NOMO-1 treated with DMSO at 0.1 percent for 48 hours (cell line): ENCODE measurements at regions not wholly inside any gene's neighbourhood (a gene's known extent, or its start where the extent isn't known, plus 50 kb on each side); places are given as distances from the start of the nearest gene placed in this dataset.
"Not testable (repeated sequence)": the region's sequence is repeated elsewhere in the genome, so short reads cannot be mapped to it uniquely, and the experiment has no call there.

ENCODE experiments used
- DNase-seq: peaks from one replicate; lab custom pipeline; 2025; ENCODE audit not compliant: unreplicated experiment; lab: John Stamatoyannopoulos, UW

GRCh38 chr16:8458481-8459046 is 131.7 kb downstream of the TMEM114 start:
- DNase-seq: no peak

- DNase-seq: no peak
Observed at GRCh38 chr16:8453359-8453758, 137.0 kb downstream of the TMEM114 start.

DNA sequence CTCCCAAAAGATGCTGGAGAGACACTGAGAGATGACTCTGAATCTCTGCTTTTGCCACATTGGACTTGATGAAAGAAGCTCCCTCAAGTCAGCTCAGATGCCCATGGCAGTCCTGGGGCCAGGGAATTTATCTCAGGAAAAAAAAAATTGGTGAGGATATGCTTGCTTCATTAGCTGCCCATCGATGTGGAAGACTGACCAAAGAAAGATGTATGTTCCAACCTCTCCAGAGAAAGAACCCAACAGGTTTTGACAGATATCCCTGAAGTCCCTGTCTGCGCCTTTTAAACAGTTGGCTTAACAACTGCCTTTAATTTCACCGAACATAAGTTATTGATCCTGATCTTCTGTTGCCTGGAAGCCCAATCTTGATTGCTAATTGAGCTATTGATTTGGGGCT is 137.4 kb downstream of the TMEM114 start:
- no peak for DNase-seq

DNA sequence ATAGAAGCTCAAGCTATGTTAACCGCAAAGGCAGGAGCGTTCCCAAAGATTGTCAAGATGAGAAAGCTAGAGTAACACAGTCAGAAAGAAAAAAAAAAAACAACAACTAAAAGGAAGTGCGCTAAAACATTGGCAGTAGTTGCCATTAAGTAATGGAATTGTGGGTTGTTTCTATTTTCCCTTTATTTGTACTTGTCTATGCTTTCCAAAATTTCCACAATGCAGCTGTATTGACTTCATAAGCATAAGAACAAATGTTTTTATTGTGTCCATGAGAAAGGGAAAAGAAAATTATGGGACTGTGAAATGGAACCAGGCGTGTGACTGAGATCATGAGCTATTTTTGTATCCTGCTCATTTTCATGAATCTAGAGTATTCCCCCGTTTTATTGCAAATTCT is 153.4 kb downstream of the TMEM114 start:
- no peak for DNase-seq

DNA sequence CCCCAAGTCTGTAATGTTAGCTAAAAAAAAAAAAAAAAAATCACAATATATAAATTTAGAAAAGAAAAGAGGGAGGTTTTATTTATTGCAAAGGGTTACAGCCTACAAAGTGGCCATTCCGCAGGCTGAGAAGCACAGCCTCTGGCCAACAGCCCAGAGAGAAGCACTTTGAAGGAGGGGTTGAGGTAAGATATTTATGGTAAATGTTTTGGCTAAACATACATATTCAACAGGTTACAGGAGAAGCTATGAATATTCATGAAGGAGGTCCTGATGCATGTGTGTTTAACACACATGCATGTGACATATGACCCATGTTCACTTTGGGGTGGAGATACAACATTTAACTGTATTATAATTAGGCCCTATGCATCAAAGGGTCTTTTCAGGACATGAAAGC is 158.5 kb downstream of the TMEM114 start:
- no peak for DNase-seq

DNA sequence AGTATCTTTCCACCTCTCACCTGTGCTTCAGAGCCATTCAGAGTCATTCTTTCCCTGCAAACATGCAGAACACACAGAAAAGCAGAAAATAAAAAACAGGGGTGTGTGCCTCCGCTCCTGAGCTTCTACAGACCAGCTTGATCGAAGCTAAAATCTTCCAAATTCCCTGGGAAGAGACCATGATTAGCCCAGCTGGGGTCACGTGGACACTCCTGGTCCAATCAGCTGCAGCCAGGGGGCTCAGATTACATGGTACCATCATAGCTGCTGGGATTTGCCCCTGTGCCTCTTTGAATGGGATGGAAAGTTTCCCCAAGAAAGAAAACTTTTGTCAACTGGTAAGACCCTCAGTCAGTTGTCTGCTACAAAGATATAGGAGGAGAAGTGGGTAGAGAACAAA is 159.9 kb downstream of the TMEM114 start:
- no peak for DNase-seq

DNA sequence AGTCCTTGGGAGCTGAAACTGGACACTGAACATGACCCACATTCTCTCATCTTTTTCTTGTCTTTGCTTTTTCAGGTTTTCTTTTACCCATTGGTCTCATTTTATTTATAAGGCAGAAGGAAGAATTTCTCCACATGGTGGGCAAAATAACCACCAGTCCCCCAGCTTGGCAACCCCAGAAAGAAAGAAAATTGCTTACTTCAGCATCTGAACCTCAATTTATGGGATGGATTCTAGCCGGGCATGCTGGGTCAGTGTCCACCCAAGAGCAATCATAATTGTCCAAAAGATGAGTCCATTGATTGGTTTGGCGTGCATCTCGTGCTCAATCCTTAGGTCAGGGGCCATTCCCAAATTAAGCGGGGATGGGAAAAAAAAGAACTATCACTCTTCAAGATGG is 163.7 kb downstream of the TMEM114 start:
- no peak for DNase-seq

- DNase-seq: no peak
Observed at GRCh38 chr16:8417145-8417544, 173.2 kb downstream of the TMEM114 start.

DNA sequence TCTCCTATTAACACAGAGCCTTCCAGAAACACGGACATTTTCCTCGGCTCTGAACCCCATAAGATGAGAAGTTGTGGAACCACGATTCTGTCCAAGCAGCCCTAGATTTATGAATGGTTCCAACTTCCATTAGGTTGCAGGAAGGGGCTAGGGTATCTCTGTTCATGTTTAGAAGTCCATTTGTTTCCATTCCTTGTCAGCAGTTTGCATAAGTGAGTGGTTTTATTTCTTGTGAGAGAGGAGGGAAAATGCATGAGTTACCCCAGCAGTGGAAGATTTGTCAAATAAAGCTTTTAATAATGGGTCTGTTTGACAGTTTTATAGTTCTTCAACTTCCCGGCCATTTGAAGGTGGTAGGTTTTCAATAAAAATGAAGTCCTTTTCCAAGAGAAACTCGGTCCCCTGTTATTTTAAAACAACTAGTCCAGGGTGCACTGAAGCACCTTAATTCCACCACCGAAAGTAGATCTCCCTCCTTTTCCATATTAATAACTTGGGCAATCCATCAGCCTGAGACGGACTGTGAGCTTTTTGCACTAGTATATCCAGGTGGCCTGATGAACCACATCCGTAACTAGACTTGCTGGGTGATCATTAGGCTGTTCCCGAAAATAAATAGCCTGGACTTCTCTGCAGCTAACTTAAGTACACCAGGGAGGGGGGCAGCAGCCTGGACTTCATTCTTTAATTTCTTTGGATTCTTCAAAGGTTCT is 181.3 kb downstream of the TMEM114 start:
- no peak for DNase-seq

DNA sequence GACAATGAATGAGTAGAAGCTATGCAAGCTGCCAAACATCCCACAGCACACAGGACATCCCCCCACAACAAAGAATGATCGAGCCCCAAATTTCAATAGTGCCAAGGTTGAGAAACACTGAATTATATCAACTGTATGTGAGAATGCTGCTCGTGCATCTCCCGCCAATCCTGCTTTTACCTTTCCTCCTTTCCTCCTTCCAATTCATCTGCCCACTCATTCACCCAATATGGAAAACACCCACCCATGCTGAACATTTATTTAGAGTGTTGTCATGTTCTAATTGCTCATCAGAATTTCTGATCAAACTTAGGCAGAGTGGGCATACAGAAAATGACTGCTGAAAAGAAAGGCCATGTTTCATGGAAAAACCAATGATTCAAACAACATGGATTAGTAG is 183.0 kb downstream of the TMEM114 start:
- DNase-seq: no peak

GRCh38 chr16:8403978-8404749 is 186.1 kb downstream of the TMEM114 start:
- DNase-seq: no peak

DNA sequence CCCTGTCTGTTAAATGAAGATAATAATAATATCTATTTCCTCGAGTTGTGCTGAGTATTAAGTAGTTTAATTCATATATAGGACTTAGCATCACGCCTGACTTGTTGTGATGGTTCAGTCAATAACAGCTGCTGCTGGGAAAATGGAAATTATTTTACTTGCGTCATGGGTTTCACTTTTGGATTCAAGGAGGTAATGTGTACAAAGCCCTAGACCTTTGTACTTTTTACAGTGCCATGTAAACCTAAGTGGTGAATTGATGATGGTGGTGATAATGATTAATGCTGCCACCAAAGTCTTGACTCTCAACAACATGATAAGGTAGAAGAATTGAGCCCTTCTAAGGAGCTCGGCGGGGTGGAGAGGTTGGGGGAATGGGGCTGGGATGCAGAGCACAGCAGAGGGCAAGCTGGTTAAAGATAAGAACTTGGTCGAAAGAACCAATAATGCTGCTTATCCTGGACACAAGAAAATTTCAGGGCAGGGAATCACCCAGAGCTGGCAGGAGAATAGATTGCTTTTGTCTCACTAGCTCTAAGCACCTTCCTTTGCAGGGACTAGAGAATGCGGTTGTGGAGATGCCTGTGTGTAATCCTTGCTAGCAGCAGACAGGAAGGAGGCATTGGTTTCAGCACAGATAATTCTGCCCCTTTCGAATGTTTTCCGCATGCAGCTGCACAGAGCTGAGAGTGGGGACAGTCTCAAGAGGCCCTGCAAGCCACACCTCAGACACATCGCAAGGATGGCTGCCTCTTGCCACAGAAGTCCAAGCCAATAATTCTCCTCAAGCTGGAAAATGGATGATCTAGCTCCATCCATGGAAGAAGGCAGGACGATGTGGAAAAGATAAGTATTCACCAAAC is 187.1 kb downstream of the TMEM114 start:
- no peak for DNase-seq

GRCh38 chr16:8400683-8401082 is 189.6 kb downstream of the TMEM114 start:
- not testable (repeated sequence) for DNase-seq

DNA sequence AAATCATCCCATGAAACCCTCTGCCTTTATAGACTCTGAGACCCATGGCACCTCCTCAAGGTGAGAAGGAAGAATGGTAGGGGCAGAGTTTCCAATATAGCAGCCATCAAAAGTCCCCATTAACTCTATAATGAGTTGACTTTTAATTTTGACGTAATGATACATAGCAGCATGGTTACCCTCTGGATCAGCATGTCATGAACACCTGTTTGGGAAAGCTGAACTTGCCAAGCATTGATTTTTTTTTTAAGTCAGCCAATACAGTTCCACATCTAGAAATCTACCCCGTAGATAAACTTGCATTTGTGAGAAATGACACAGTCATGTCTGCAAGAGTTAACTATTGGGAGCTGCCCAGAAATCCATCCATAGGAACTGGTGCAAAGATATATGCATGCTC is 191.8 kb downstream of the TMEM114 start:
- no peak for DNase-seq

GRCh38 chr16:8397223-8397622 is 193.1 kb downstream of the TMEM114 start:
- no peak for DNase-seq

GRCh38 chr16:8396463-8396862 is 193.8 kb downstream of the TMEM114 start:
- no peak for DNase-seq

GRCh38 chr16:8391257-8391656 is 199.1 kb downstream of the TMEM114 start:
- DNase-seq: no peak

DNA sequence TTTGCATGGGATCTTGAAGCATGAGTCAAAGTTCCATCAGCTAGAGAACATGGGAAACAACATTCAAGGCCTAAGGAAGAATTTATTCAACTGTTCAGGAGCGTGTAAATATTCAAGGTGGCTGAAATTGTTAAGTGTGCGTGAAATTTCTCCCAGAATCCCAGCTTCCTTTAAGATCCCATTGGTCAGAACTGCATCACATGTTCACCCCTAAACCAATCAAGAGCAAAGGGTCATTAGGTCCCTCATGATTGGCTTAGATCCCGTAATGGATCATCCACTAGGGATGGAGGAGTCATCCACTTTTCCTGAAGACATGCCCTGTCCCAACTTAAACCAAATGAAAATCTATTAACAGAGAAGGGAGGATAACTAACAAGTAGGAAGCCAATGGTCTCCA is 201.6 kb downstream of the TMEM114 start:
- DNase-seq: no peak

DNA sequence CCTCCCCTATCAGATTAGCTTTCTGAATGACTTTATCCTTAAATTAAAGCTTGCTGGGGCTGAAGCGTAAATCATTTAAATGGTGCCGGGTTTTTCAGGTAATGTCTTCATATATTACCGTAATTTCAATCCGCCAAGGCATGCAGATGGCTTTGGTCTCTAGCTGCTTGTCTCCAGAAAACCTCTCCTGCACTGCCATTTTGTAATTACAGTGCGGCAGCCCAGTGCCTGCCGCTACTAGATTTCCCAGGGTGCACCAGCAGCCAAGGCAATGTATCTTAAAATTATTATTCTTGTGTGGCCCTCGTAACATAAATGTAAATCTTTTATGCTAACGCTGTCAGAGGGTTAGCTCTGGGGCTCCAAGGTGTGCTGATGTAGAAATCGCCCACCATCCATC is 208.5 kb downstream of the TMEM114 start:
- no peak for DNase-seq

DNA sequence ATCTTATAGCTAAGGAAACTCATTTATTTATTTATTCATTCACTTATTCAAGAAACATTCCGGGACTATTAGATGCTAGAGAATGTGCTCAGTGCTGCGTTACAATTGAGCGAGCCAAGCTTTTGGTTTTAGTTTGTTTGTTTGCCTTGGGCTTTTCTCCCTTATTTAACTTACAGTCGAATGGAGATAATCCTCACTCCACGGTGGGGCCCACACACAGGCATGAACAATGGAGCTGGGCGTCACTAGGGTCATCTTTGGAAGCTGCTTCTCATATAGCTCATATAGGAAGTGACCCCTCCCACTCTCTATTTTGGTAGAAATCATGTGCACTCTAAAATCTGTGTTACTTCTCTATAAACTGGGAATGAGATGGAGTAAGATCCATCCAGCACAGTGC is 210.0 kb downstream of the TMEM114 start:
- DNase-seq: no peak

GRCh38 chr16:8377864-8378263 is 212.4 kb downstream of the TMEM114 start:
- no peak for DNase-seq
